ENCODE measurements at regions not wholly inside any gene's neighbourhood (a gene's known extent, or its start where the extent isn't known, plus 50 kb on each side); places are given as distances from the start of the nearest gene placed in this dataset.

GRCh38 chr10:3723766-3724165 is 61.2 kb downstream of the KLF6 start:
- no peak for DNase-seq

GRCh38 chr10:3720228-3721019 is 64.6 kb downstream of the KLF6 start:
- DNase-seq: no peak

- DNase-seq: no peak
Observed at GRCh38 chr10:3719024-3719843, 65.8 kb downstream of the KLF6 start.

DNA sequence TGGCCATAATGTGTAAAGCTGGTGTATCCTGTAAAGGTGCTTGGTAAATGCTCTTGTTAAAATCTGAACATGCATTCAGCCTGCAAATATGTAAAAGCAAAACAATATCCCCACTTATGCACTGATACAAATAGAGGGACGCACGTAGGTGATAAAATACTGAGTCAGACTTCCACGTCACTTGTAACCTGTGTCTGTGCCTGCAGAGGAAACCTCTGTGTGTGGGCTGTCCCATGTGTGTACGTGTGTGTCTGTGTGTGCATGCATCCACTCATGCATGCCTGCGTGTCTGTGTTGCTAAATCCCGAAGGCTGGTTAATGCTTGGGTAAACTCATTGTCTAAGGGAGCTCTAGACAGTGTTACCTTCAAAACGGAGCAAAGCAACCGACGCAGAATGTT is 68.9 kb downstream of the KLF6 start:
- no peak for DNase-seq

GRCh38 chr10:3714967-3715366 is 70.0 kb downstream of the KLF6 start:
- DNase-seq: no peak

GRCh38 chr10:3714531-3714930 is 70.5 kb downstream of the KLF6 start:
- DNase-seq: no peak

GRCh38 chr10:3712707-3713106 is 72.3 kb downstream of the KLF6 start:
- DNase-seq: no peak

DNA sequence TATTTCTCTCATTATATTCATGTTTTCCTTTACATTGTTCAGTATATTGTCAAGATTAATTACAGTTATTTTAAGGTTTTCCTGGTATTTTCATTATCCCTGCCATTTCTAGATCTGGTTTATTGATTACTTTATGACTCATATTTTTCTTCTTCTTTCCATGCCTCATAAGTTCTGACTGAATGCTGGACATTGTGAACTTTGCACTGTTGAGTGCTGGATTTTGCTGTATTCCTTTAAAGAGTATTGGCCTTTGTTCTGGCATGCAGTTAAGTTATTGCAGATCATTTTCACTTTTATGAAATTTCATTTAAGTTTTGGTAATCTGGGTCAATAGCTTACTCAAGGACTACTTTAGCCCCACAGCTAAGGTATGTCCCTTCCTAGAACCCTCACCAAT is 73.1 kb downstream of the KLF6 start:
- no peak for DNase-seq

- no peak for DNase-seq
Observed at GRCh38 chr10:3710764-3711163, 74.2 kb downstream of the KLF6 start.

GRCh38 chr10:3709456-3710060 is 75.5 kb downstream of the KLF6 start:
- DNase-seq: no peak

DNA sequence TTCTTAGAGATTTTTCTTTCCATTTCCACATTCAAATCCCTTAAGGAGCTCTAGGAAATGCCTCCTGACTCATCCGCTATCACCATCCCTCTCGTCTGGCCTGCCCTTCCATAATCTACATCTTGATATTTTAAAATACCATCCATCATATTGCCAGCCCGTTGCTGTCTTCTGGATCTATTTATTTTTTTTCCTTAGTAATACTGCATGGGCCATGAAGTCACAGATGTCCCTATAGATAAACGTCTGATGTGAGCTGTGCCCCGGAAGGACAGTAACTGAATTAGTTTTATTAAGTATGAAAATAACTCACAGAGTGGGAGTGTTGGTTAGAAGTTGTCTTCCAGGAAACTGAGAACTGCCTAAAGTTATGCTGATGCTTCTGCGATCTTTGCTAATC is 76.2 kb downstream of the KLF6 start:
- DNase-seq: no peak

- DNase-seq: no peak
Observed at GRCh38 chr10:3704565-3705325, 80.3 kb downstream of the KLF6 start.

DNA sequence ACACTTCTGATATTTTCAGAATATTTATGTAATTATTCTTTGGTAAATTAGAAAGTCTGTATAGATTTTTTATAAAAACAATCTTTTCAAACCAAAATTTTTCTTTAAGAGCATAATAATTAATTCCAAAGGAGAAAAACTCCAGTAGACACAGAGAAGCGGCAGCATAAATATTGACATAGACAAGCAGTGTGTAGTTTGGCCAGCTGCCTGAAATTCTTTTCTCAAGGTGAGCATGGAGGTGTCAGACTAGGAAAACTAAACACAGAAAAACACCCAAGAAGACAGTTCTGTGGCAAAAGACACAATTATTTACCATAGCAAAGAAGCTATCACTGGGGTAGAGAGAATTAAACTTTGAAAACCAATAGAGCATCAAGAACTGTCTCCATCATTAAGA is 82.4 kb downstream of the KLF6 start:
- DNase-seq: no peak

GRCh38 chr10:3702056-3702546 is 82.9 kb downstream of the KLF6 start:
- DNase-seq: no peak

DNA sequence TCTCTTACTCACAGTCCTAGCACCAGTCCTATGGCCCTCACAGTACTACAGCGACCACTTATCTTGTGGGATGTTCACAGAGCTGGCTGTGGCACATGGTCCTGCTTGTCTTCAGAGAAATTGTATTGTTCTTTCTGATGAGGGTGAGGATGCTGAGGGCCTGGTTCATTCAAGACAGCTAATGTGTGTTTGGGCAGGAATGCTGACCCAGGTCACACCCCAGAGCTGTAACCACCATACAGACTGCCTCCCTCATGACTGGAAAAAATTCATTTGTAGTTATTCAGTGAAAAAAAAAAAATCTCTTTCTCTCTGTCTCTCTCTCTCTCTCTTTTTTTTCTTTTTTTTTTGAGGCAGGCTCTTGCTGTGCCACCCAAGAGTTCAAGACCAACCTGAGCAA is 83.5 kb downstream of the KLF6 start:
- no peak for DNase-seq

- no peak for DNase-seq
Observed at GRCh38 chr10:3700531-3701076, 84.4 kb downstream of the KLF6 start.

DNA sequence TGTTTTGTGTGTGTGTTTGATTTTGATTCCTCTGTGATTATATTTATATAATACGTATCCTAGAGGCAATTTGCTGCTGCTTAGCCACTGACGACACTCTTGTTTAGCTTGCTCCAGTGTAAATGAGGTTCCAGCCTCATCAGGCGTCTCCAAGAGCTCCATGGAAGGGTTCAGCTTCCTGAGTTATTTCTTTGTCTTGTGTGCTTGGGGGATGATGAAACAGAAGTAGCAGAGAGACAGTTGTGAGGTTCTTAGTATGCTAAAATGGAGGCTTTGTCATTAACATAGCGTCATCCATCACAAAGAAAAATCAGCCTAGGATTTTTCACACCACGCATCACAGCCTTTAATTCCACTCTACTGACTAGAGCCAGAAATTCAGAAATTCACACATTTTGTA is 85.1 kb downstream of the KLF6 start:
- DNase-seq: no peak

DNA sequence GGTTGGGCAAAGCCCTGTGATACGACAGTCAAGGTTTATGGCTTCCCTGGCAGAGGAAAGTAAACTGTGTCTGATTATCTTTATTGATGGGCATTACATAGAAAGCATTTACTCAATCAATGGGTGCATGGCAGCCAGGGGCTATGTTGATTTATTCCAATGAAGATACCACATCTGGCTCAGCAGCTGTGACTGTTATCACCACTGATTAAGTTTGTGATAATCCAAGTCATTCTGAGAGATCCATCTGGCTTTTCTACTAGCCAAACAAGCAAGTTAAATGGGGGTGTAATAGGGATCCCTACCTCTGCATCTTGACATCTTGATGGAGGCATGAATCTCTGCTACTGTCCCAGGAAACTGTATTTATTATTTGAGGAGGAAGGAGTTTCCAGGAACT is 86.7 kb downstream of the KLF6 start:
- DNase-seq: no peak

DNA sequence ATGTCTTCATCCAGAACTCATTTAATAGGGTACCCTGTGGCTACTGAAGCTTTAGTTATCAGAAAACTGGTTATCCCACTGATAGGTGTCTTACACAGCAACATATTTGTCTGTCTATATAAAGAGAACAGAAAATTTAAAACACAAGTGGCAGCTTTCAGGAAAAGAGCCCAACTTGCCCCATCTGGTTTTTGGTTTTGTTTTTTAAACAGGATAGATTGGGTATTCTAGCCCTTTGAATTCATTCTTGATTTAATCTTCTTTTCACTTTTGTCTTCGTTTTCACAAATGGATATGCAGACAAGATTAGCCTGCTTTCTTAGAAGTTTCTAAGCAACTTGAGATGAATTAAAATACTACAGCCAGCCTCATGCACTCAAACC is 91.3 kb downstream of the KLF6 start:
- DNase-seq: no peak

- no peak for DNase-seq
Observed at GRCh38 chr10:3693022-3693697, 91.8 kb downstream of the KLF6 start.

GRCh38 chr10:3692387-3692999 is 92.5 kb downstream of the KLF6 start:
- no peak for DNase-seq

DNA sequence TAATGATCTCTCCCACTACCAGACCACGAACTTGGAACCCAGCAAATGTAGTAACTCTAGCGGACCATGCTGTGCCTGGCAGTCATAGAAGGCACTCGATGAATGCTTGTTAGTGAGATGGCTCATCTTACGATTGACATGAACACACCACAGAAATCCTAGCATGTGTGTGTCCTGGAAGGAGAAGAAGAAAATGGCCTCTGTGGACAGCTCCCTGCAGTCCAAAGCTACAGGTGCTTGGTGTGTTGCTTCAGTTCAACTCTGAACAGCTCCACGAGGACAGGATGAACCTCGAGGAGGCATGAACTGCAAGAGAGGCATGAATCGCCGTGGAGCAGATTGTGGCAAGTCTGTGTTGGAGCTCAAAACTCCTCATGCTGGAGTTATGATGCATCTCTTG is 93.5 kb downstream of the KLF6 start:
- no peak for DNase-seq

All from NCI-H2171 treated with DMSO at 0.1 percent for 48 hours (cell line).